Sciatic nerve (tissue), 2 donors: ENCODE measurements at regions not wholly inside any gene's neighbourhood (a gene's known extent, or its start where the extent isn't known, plus 50 kb on each side); places are given as distances from the start of the nearest gene placed in this dataset.

ENCODE experiments used
- ATAC-seq: fragments of 200-7000 bp; cut with Tn5 transposase; one replicate; pipeline ENCODE4 v1.9.1; 2020; ENCODE audit warnings: mild to moderate bottlenecking, moderate library complexity
- DNase-seq: peaks from one replicate; pipeline ENCODE4 v3.0.0-alpha.2; 2020; ENCODE audit warnings: low spot score
- intact Hi-C: fragments of 100-400 bp; cut with DNase I; formaldehyde crosslinking; loops from one replicate; pipeline ENCODE4 v1.14.2; 2022
- donor health status: DM: no; HTN: no; CAD: no.
- donor health status: DM: no; HTN: no; CAD: no.

DNA sequence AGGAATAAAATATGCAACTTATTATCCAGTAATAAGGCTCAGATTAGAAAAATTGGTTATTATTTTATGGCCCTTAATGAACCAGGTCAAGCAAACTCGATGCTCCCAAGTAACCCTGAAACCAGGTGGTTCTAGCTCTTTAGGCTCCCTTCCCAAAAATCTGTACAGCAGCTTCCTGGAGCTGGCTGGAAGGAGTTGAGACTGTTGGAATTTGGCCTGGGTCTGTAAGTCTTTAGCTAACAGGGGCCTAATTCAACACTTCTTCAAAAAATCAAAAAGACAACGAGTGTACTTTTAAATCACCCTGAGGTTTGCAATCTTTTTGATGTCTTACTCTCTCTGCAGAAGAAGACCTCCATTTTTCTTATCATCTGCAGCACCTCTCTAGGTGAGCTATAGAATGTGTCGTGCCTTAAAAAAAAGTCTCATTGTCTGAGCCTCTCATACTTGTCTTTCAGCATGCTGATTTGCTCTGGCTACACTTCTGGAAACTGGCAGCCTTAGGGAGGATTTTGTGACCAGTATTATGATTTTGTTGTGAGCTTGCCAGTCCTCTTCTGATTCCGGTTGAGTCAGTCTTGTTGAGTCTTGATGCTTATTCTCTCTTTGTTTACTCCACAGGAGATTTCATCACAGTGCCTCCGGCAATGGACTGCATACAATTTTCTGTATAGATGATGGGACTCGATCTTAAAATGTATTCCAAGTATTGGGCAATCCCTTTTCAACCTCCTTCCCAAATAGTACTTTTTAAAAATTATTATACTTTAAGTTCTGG lies 235.0 kb upstream of the KBTBD8 start:
- intact Hi-C loops, result no loop called here
- ATAC-seq, result peak; percentile 76
- no peak for DNase-seq

DNA sequence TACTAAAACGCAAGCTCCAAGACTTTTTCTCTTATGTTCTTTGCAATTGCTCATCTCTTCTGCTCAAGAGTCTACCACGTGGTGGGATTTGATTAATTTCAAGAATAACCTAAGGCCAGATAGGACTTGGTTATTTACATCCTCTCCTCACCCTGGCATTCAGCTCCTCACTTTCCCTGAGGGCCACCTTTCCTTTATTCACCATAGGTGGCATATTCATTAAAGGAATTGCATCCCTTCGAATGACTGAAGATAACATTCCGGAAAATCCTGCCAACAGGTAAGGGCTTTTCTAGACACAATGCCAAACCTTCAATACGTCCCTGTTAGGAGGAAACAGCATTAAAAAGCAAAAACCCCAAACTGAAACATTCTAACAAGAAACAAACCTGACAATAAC lies 220.0 kb upstream of the KBTBD8 start:
- intact Hi-C loops, result no loop called here
- ATAC-seq, result no peak
- no peak for DNase-seq

DNA sequence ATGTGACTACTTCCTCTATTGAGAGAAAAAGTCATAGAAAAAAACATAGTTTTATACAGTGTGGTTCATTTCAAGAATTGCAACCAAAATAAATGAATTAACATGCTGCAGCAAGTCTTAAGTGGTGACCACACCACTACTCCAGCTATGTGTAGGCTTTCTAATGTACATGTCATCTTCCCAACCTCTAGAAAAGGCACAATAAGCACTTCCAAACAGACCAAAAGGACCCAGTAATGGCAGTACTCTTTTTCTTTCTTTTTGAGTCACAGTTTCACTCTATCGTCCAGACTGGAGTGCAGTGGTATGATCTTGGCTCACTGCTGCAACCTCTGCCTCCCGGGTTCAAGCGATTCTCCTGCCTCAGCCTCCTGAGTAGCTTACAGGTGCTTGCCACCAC lies 219.3 kb upstream of the KBTBD8 start:
- intact Hi-C loops, result no loop called here
- ATAC-seq (no peak), DNase-seq (no peak)

DNA sequence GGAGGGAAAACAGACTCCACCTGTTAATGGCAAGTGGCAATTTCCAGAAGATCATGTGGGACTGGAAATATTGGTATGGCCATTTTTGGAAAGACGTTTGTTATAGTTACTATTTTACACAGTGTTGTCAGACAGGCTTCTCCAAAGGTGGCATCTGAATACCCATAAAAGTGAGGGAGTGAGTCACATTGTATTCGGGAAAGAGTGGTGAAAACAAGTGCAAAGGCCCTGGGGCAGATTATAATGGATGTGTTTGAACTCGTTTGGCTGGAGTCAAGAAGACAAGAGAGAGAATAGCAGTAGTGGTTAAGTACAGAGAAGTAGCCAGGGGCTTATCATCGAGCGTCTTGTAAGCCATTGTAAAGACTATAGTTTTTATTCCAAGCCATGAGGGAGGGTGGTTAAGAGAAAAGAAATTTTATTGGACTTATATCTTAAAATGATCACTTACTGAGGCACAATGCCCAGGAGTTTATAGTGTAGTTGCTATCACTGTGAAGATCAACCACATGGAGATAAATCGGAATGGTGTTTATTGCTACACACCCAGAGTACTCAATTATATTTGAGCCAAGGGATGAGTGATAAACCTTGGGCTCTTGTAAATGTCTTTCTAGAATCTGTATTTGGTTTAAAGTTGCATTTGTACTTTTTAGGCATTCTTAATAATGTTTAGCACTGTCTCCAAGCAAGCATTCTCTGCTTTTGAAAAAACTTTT lies 212.8 kb upstream of the KBTBD8 start:
- DNase-seq, result no peak
- ATAC-seq, result no peak
- intact Hi-C loops, result no loop called here

DNA sequence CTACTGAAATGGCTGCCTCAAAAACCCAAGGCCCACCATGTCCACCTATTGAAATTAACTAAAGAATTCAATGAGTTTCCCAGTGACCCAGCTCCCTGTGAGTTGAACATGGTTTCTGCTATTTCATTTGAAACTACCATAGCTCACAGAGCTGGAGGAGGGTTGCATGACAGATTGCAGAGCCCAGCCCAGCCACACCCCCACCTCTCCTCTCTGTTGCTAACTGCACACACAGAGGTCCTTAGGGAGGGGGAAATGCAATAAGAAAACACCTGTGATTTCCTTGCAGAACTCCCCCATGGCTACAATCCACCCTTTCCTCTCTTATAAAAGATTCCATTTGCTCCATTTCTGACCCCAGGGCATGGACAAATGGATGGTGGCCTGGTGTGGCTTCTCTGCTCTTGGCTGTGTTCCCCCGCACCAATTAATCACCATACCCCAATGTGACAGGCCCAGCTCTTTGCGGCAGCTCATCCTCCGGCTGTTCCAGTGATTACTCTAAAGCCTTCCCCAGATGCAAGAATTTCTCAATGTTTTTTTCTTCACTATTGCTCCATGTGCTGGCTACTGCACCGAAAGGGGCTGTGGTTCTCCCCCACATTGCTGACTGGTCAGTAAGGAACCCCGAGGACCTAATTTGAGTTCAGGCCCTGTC lies 208.4 kb upstream of the KBTBD8 start:
- intact Hi-C loops, result no loop called here
- DNase-seq (no peak), ATAC-seq (peak; percentile 58)

DNA sequence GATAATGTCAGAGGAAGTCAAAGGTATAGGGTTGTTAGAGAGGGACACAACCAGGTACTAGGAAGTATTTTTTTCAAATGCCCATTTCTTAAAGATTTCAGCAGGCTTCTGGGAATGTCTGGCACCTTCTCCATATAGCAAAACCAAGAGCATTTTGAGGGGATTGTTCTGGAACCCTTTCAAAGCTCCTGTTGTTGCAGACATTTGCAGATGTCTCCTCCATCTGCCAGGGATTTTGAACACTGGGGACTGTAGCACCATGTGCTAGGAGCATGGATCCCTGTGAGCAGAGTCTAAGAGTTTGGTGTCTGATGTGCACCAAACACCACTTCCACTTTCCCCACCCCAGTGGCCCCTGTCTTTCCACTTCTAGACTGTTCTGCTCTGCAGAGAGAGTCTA lies 206.0 kb upstream of the KBTBD8 start:
- ATAC-seq (no peak), DNase-seq (no peak)
- intact Hi-C loops, result no loop called here

DNA sequence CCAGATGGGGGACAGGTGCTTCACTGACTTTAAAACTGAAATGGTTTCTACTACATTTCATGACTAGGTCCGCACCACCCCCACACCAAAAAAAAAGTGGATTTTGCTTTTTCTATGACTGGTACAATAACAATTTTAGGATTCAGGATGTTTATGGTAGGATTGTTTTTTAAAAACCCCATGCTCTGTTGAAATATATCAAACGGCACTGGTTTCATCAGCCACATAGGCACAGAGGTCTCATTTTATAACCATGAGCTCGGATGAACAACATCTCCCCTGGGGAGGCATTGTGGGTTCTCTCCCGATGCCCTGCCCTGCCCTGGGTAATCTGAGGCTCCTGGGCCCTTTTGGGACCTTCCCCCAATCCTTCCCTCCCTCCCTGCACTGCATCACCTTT lies 202.7 kb upstream of the KBTBD8 start:
- ATAC-seq (peak; percentile 19), DNase-seq (no peak)
- intact Hi-C loops, result no loop called here

DNA sequence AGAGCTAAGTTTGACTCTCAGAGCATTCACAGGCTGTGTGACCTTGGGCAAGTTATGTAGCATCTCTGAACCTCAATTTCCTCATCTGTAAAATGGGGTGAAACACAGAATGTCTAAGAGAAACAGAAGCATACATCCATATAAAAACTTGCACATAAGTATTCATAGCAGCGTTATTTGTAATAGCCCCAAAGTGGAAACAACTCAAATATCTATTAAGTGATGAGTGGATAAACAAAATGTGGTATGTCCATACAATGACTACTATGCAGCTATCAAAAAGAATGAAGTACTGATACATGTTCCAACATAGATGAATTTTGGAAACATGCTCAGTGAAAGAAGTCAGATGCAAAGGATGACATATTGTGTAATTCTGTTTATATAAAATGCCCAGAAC lies 201.8 kb upstream of the KBTBD8 start:
- intact Hi-C loops, result no loop called here
- ATAC-seq (no peak), DNase-seq (no peak)

DNA sequence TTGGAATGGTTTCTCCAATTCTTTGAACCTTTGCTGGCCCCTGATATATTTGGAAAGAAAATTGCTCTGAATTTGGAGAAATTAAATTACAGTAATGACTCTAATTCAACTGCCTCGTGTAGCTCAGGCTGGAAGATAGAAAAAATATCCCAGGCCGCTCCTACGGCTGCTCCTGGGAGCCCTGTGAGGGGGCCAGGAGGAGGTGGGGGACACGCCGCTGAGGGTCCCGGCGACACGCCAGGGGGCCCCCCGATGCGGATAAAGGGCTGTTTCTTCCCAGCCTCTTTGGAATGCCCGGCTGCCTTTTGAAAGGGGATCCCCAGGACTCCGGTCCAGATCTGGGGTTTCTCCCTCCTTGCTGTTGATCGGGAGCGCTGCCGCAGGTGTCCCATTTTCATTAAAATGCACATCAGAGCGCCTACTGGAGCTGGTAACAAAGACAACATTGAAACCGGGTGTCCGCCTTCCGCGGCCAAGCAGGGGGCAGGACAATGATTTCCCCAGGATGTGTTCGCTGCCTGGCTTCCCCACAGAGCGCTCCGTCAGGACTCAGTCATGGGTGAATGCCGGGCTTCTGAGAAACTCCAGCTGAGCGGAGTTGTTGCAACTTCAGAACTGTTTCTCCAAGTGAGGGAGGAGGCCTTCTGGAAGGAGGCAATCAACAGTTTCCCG lies 200.1 kb upstream of the KBTBD8 start:
- ATAC-seq (peak; percentile 89), DNase-seq (peak; percentile 62)
- intact Hi-C loops, result no loop called here

DNA sequence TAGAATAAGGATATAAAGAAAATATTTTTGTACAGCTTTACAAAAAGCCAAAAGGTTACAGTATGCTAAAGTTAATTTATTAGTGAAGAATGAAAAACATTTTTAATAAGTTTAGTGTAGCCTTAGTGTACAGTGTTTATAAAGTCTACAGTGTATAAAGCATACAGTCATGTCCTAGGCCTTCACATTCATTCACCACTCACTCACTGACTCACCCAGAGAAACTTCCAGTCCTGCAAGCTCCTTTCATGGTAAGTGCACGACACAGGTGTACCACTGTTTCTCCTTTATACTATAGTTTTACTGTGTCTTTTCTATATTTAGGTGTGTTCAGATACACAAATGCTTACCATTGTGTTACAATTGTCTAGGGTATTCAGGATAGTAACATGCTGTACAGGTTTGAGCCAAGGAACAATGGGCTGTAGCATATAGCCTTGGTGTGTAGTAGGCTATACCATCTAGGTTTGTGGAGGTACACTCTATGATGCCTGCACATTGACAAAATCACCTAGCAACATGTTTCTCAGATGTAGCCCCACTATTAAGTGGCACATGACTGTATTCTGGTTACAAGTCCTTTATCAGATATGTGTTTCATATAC lies 197.1 kb upstream of the KBTBD8 start:
- DNase-seq (no peak), ATAC-seq (no peak)
- intact Hi-C loops, result no loop called here

DNA sequence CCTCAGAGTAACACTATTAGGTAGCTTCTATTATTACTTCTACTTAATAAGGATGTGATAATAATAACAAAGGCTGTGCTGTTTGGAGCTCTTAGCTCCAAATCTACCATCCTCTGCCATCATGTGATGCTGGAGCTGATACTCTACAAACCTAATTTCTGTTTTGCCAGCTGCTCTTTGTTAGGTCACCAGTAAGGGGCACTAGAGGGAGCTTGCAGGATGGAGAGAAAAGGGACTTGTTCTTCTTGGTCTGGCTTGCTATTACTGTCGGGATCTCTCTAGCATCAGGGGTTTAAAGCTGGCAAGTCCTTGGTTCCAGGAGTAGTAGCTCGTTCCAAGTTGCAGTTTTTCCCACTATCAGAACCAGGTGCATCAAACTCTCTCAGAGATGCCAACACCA lies 194.9 kb upstream of the KBTBD8 start:
- no peak for ATAC-seq

DNA sequence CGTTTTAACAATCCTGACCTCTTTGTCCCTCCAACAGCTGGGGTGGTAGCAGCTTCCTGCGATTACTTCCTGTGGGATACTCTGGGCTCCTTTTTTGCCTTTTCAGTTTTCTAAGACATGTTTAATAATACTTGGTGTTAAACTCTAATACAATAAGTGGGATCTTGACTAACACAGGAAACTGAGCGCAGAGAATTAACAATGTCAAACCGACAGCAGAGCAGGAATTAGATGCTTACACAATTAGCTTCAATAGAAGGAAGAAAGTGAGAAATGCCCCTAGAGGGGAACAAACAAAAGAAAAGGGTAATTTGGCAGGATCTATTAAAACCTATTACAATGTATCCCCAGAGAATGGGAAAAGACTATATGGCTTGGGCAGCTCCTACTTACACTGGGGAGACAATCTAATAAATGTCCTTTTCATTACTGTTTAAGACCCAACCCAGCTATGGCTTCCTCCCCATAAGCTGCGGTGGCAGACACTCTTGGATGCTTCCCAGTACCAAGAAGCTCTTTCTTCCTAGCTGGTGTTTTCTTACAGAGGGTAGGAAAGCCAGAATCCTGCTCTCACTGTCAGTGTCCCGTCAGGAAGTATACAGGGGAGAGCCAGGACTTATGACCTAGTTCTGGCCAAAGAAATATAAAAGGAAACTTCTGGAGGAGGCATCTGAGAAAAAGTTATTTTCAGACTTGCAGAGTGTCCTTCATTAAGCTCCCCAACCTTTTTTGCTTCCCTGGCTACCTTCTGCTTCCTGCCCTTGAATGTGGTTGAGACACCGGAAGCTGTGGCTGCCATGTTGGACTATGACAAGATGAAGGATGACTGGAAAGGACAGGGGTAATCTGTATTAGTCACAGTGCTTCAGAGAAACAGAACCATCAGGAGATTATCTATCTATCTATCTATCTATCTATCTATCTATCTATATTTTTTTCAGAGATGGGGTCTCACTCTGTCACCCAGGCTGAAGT lies 194.1 kb upstream of the KBTBD8 start:
- no peak for DNase-seq
- ATAC-seq, result no peak

More for the DNA sequence above, 194.9 kb upstream of the KBTBD8 start:
- intact Hi-C loops, result no loop called here
- DNase-seq, result no peak

DNA sequence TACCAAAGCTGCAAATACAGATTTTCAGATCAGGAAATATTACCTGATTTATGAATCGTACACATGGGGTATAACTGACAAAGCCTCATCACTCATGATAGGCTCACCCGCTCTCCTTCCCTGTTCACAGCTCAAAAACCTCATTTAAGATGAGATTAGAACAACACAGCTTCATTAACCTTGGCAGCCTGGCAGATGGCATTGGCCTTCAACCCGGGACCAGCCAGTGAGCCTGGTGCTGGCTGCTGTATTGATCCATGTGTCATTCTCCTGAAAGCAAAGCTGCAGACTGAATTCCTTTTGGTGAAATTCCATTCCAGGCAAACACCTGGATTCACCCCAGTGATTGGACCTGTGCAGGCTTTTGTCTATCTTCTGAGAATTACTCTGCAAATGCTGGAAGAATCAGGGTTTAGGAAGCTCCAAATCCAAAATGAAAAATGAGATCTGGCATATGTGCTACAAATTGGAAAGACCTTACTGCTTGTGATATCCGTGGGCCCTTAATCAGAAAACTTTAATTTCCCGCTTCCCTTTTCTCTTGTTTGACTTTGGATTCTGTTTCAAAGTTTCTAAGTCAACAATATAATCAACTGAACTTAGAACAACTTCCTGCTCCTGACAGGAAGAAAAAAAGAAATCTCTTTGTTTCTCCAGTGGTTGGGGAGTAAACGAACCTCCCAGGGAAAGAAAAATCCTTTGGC lies 189.1 kb upstream of the KBTBD8 start:
- no peak for ATAC-seq
- intact Hi-C loops, result no loop called here

More for the DNA sequence above, 194.1 kb upstream of the KBTBD8 start:
- intact Hi-C loops, result no loop called here

DNA sequence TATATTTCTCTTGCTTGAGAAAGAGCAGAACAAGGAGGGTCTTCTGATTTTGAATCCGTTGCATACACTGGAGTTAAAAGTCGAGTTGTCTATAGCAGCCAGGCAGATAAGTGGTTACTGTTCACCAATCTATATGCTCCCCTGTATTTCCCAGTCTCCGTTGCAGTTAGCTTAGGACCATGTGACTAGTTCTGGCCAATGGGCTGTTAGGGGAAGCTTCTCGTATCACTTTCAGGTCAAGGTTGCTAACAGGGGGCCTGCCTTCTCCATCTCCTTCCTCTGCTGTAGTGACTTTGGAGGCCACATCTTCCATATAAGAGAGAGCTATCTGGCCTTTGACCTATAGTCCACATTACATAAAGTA lies 188.5 kb upstream of the KBTBD8 start:
- ATAC-seq (no peak), DNase-seq (no peak)
- intact Hi-C loops, result no loop called here

More for the DNA sequence above, 189.1 kb upstream of the KBTBD8 start:
- DNase-seq, result no peak

DNA sequence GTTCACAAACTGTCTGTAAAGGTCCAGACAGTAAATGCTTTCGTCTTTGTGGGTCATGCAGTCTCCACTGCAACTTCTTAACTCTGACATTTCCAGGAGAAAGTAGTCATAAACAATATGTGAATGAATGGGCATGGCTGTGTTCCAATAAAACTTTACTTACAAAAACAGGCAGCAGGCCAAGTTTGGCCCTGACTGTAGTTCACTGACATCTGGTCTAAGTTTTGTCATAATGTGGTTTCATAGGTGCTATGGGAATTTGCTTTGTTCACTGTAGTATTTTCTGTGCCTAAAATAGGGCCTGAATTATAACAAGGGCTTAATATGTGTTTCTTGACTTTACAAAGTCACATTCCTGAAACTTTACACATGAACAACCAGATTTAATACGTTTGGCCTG lies 186.0 kb upstream of the KBTBD8 start:
- ATAC-seq, result no peak
- intact Hi-C loops, result loop anchor here (10.0 kb wide), 1 partner anchor 407 kb away; no protein-coding TSS in a partner anchor

DNA sequence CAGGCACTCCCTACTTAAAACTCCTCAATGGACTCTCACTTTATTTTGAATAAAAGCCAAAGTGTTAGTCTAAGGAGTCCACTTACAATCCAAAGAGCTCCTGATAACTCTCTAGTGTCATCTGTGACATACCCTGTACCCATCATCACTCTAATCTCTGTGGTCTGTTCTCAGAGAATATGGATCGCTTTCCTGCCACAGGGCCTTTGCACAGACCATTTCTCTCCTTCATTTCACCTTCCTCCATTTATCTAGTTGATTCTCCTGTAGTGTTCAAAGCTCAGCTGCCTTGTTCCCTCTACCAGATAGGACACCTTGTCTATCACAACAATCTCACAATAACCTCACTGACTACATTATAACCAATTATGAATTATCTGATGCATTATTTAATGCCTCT lies 185.4 kb upstream of the KBTBD8 start:
- intact Hi-C loops, result loop anchor here (10.0 kb wide), 1 partner anchor 408 kb away; no protein-coding TSS in a partner anchor
- DNase-seq (no peak), ATAC-seq (no peak)

More for the DNA sequence above, 186.0 kb upstream of the KBTBD8 start:
- DNase-seq, result no peak

DNA sequence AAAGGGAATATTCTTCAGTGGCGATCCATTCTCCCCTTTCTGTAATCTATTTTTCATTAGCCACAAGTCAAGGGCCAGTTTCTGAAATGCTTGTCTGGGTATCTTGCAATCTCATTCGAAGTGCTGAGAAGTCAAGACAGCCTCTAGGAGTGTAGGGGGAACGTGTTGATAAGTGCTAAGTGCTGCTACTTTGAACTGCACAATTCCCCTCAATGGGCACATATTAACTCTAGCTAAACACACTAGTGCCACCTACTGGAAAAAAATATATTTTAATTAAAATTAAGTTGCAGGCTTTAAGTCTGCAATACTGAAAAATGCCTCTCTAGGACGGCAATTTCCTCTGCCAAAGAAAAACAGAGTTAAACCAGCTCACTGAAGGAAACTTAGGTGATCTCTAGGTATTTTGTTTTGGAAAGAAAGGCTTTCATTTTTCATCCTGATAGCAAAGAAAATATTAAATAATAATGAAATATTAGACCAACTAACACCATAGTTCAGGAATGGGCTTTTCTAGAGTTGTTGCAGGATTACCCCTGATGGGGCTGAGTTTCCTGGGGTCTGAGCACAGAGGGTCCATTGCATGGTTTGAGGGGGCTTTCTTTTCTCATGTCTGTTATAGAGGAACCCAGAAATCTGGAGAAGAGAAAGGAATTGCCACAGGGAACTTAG lies 181.9 kb upstream of the KBTBD8 start:
- ATAC-seq (peak; percentile 85), DNase-seq (no peak)

More for the DNA sequence above, 181.9 kb upstream of the KBTBD8 start:
- intact Hi-C loops, result loop anchor here (10.0 kb wide), 1 partner anchor 411 kb away; no protein-coding TSS in a partner anchor
